GM23248 (cell line): ENCODE measurements at regions not wholly inside any gene's neighbourhood (a gene's known extent, or its start where the extent isn't known, plus 50 kb on each side); places are given as distances from the start of the nearest gene placed in this dataset.

Source experiments
- EZH2 ChIP-seq: fragments of 200-600 bp; sonication (generic); IDR thresholded peaks from 2 replicates; pipeline ENCODE4 v1.6.1; 2018; ENCODE audit warnings: antibody characterized with exemption, mild to moderate bottlenecking; ENCODE audit not compliant: insufficient read depth, poor library complexity, severe bottlenecking
- EZH2phosphoT487 ChIP-seq: fragments of 200-600 bp; sonication (generic); IDR thresholded peaks from 2 replicates; pipeline ENCODE4 v1.6.1; 2018; ENCODE audit warnings: antibody characterized with exemption, moderate library complexity, mild to moderate bottlenecking, low read depth; ENCODE audit not compliant: insufficient read depth

DNA sequence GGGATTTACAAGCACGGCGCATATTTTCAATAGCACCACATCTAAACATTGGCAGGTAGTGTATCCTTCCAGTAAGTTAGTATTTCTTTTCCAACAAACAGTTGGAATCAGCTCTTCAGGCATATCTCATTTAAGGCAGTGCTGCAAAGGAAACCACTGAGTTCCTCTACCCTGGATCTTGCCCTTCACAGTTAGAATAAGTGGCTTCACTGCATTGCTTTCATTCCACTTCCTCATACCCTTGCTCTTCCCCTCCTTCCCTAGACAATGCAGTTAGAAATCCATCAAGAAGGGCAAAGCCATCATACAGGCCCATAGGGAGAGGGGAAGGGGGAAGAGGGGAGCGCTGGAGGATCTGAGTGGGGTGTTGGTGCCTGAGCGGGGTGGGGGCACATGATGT is 173.7 kb downstream of the FBXO15 start:
- TF ChIP-seq EZH2 (no peak), EZH2phosphoT487 (no peak)
